IMR-90 (cell line): ENCODE measurements at regions not wholly inside any gene's neighbourhood (a gene's known extent, or its start where the extent isn't known, plus 50 kb on each side); places are given as distances from the start of the nearest gene placed in this dataset.

Source experiments
- ATAC-seq: fragments of 200-7000 bp; cut with Tn5 transposase; 2 replicates; pipeline ENCODE4 v1.9.1; 2020; ENCODE audit warnings: low read depth, mild to moderate bottlenecking, moderate library complexity
- BruUV-seq: library from RNA; stranded (reverse); fragments of 400-500 nt; replicated peaks from 2 replicates; lab custom pipeline; 2021; lab: Mats Ljungman, UMichigan
- CTCF ChIA-PET: fragments of 300-600 bp; formaldehyde crosslinking; extraction: SDS; loops from one replicate; lab custom pipeline; 2021; ENCODE audit warnings: antibody characterized with exemption; lab: Yijun Ruan, JAX
- POLR2A ChIA-PET: fragments of 300-600 bp; sonication (Branson Sonifier 250); formaldehyde crosslinking; loops from one replicate; lab custom pipeline; 2022; ENCODE audit warnings: antibody characterized with exemption; ENCODE audit not compliant: unreplicated experiment; lab: Charles Lee
- DNase-seq: peaks from one replicate; pipeline ENCODE4 v3.0.0; 2013
- H2AFZ ChIP-seq: replicated peaks from 2 replicates; pipeline ENCODE3; 2013; ENCODE audit warnings: low read length, mild to moderate bottlenecking; ENCODE audit not compliant: poor library complexity
- H2AK5ac ChIP-seq: 2 replicates; pipeline ENCODE4 v1.6.1; 2013; ENCODE audit warnings: low read depth, low read length, inconsistent platforms
- H2AK9ac ChIP-seq: replicated peaks from 2 replicates; pipeline ENCODE3; 2013; ENCODE audit warnings: mild to moderate bottlenecking, low read depth, low read length, moderate library complexity; ENCODE audit not compliant: poor library complexity
- H2BK120ac ChIP-seq: 2 replicates; pipeline ENCODE4 v1.6.1; 2013; ENCODE audit warnings: low read depth, low read length, inconsistent platforms
- H2BK15ac ChIP-seq: 3 replicates; pipeline ENCODE4 v1.6.1; 2013; ENCODE audit warnings: low read depth, low read length, inconsistent platforms
- H2BK20ac ChIP-seq: 2 replicates; pipeline ENCODE4 v1.6.1; 2013; ENCODE audit warnings: low read depth, mild to moderate bottlenecking, inconsistent platforms, low read length, moderate library complexity
- H2BK5ac ChIP-seq: 2 replicates; pipeline ENCODE4 v1.6.1; 2013; ENCODE audit warnings: mild to moderate bottlenecking, low read depth, low read length, inconsistent platforms; ENCODE audit not compliant: poor library complexity, severe bottlenecking
- H3K14ac ChIP-seq: replicated peaks from 2 replicates; pipeline ENCODE4 v1.6.1; 2013; ENCODE audit warnings: low read depth, low read length, inconsistent platforms
- H3K18ac ChIP-seq: 2 replicates; pipeline ENCODE4 v1.6.1; 2013; ENCODE audit warnings: low read depth, low read length, control low read depth
- H3K23ac ChIP-seq: 2 replicates; pipeline ENCODE4 v1.6.1; 2013; ENCODE audit warnings: low read depth, low read length, inconsistent platforms
- H3K27ac ChIP-seq: 2 replicates; pipeline ENCODE4 v1.5.1; 2013; ENCODE audit warnings: mild to moderate bottlenecking, control low read depth, low read length; ENCODE audit not compliant: insufficient read depth
- H3K27me3 ChIP-seq: 2 replicates; pipeline ENCODE4 v1.6.1; 2013; ENCODE audit warnings: low read length; ENCODE audit not compliant: control insufficient read depth, insufficient read depth
- H3K36me3 ChIP-seq: 2 replicates; pipeline ENCODE4 v1.6.1; 2013; ENCODE audit warnings: low read length, mixed read lengths; ENCODE audit not compliant: control insufficient read depth, insufficient read depth
- H3K4ac ChIP-seq: 2 replicates; pipeline ENCODE4 v1.6.1; 2013; ENCODE audit warnings: low read depth, low read length, inconsistent platforms
- H3K4me1 ChIP-seq: 2 replicates; pipeline ENCODE4 v1.6.1; 2013; ENCODE audit warnings: low read length, mixed read lengths; ENCODE audit not compliant: control insufficient read depth, insufficient read depth
- H3K4me2 ChIP-seq: 2 replicates; pipeline ENCODE4 v1.6.1; 2013; ENCODE audit warnings: low read depth, mild to moderate bottlenecking, control low read depth, low read length, moderate library complexity
- H3K4me3 ChIP-seq: 2 replicates; pipeline ENCODE4 v1.5.1; 2013; ENCODE audit warnings: low read depth, mild to moderate bottlenecking, control low read depth, low read length, moderate library complexity; ENCODE audit not compliant: insufficient read depth
- H3K56ac ChIP-seq: 2 replicates; pipeline ENCODE4 v1.6.1; 2013; ENCODE audit warnings: low read length, inconsistent platforms; ENCODE audit not compliant: insufficient read depth; ENCODE audit errors: extremely low read depth
- H3K79me1 ChIP-seq, 2 experiments: 2 replicates each; pipeline ENCODE4 v1.6.1; 2013; ENCODE audit warnings: low read length in 2 of 2, inconsistent platforms in 1 of 2, low read depth in 1 of 2
- H3K9ac ChIP-seq: 2 replicates; pipeline ENCODE4 v1.6.1; 2013; ENCODE audit warnings: low read depth, low read length, control low read depth
- H3K9me1 ChIP-seq: 2 replicates; pipeline ENCODE4 v1.6.1; 2013; ENCODE audit warnings: low read length, inconsistent platforms; ENCODE audit not compliant: insufficient read depth
- H3K9me3 ChIP-seq: 2 replicates; pipeline ENCODE4 v1.6.1; 2013; ENCODE audit warnings: low read length; ENCODE audit not compliant: control insufficient read depth, insufficient read depth
- H4K20me1 ChIP-seq: 2 replicates; pipeline ENCODE4 v1.6.1; 2013; ENCODE audit warnings: low read length, inconsistent platforms; ENCODE audit not compliant: insufficient read depth
- H4K5ac ChIP-seq: 2 replicates; pipeline ENCODE4 v1.6.1; 2013; ENCODE audit warnings: mild to moderate bottlenecking, low read depth, low read length, control low read depth
- H4K8ac ChIP-seq, 2 experiments: 2 replicates each; pipeline ENCODE4 v1.6.1; 2013; ENCODE audit warnings: low read depth in 2 of 2, low read length in 2 of 2, control low read depth in 1 of 2, inconsistent platforms in 1 of 2
- H4K91ac ChIP-seq: 2 replicates; pipeline ENCODE4 v1.6.1; 2013; ENCODE audit warnings: low read depth, low read length, inconsistent platforms; ENCODE audit not compliant: insufficient read depth
- POLR2A ChIP-seq: IDR thresholded peaks from 2 replicates; pipeline ENCODE4 v1.6.1; 2012; ENCODE audit warnings: mild to moderate bottlenecking, low read depth, low read length
- dilution Hi-C: fragments of 300-500 bp; cut with HindIII; formaldehyde crosslinking; loops from one replicate; pipeline ENCODE4 v1.14.3; 2018; ENCODE audit warnings: low sequenced_read_pairs; ENCODE audit not compliant: unreplicated experiment
- in situ Hi-C: fragments of 300-500 bp; cut with MboI; formaldehyde crosslinking; loops from 3 replicates; pipeline ENCODE4 v1.14.3; 2019; ENCODE audit warnings: low sequenced_read_pairs, inconsistent platforms, mixed read lengths
- intact Hi-C: fragments of 100-400 bp; cut with micrococcal nuclease; formaldehyde crosslinking; loops from 2 replicates; pipeline ENCODE4 v1.10.0; 2022
- TF ChIP-seq, protein P1 (sequence below): conservative IDR thresholded peaks from 2 replicates; pipeline ENCODE4 v1.5.1; 2012; ENCODE audit warnings: mild to moderate bottlenecking, low read depth, low read length, improper control_type of control experiment

DNA sequence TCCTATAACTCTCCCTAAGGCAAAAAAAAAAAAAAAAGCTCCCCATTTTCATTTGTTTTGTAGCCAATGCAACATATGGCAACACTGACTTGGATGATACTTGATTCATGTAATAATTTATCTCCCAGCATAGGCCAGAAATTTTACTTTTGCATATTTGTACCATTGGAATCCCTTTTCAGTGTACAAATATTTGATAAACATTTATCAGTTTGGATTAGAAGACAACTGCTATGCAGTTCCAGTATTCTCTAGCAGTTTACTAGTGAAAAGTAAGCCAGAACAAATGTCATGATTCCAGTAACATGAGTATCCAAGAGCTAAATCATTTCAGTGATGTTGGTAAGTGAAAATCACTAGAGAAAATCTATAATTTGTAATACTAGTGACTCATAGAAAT is 392.3 kb downstream of the CCER1 start:
- H3K4ac ChIP-seq, result no peak overlapping the region
- TF ChIP-seq, protein P1, sequence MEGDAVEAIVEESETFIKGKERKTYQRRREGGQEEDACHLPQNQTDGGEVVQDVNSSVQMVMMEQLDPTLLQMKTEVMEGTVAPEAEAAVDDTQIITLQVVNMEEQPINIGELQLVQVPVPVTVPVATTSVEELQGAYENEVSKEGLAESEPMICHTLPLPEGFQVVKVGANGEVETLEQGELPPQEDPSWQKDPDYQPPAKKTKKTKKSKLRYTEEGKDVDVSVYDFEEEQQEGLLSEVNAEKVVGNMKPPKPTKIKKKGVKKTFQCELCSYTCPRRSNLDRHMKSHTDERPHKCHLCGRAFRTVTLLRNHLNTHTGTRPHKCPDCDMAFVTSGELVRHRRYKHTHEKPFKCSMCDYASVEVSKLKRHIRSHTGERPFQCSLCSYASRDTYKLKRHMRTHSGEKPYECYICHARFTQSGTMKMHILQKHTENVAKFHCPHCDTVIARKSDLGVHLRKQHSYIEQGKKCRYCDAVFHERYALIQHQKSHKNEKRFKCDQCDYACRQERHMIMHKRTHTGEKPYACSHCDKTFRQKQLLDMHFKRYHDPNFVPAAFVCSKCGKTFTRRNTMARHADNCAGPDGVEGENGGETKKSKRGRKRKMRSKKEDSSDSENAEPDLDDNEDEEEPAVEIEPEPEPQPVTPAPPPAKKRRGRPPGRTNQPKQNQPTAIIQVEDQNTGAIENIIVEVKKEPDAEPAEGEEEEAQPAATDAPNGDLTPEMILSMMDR, result no peak
- TF ChIP-seq POLR2A, result no peak
- H3K4me2 ChIP-seq, result no peak overlapping the region
- no peaks in the 10 kb centered on the region for H4K20me1 ChIP-seq
- H2BK15ac ChIP-seq, result no peak overlapping the region
- H2AFZ ChIP-seq, result no peak overlapping the region
- CTCF ChIA-PET, result interaction anchor here (0.5 kb wide), 1 partner anchor 135 kb away, joined by 3 read pairs; no protein-coding TSS in a partner anchor
- no peaks in the 10 kb centered on the region for H3K27me3 ChIP-seq
- ATAC-seq (no peak; the same call in 1 of the 2 replicates), DNase-seq (no peak)
- H3K9me1 ChIP-seq, result no peaks in the 10 kb centered on the region
- no peak overlapping the region for H2AK9ac ChIP-seq
- intact Hi-C loops (no loop called here), dilution Hi-C loops (no loop called here), in situ Hi-C loops (no loop called here)
- H3K18ac ChIP-seq, result no peak overlapping the region
- H2BK120ac ChIP-seq, result no peak overlapping the region
- no peaks in the 10 kb centered on the region; the same call in none of the 2 replicates for H3K9me3 ChIP-seq
- H4K5ac ChIP-seq, result no peak overlapping the region
- no peaks in the 10 kb centered on the region for H3K79me1 ChIP-seq
- no peak overlapping the region for H2BK5ac ChIP-seq
- no peaks in the 10 kb centered on the region for H3K36me3 ChIP-seq
- H2AK5ac ChIP-seq, result no peak overlapping the region
- no peak overlapping the region for H3K14ac ChIP-seq
- H3K4me3 ChIP-seq, result no peak overlapping the region
- H4K8ac ChIP-seq, result no peak overlapping the region
- BruUV-seq, result no TSS peak
- no peak overlapping the region for H3K27ac ChIP-seq
- H3K4me1 ChIP-seq, result no peaks in the 10 kb centered on the region
- no peak overlapping the region for H3K56ac ChIP-seq
- no peak overlapping the region for H3K9ac ChIP-seq
- no peak overlapping the region for H2BK20ac ChIP-seq
- POLR2A ChIA-PET, result interaction anchor here (0.7 kb wide), 1 partner anchor 987 kb away, joined by 7 read pairs; no protein-coding TSS in a partner anchor
- H4K91ac ChIP-seq, result no peak overlapping the region
- no peak overlapping the region for H3K23ac ChIP-seq
